ENCODE measurements at regions not wholly inside any gene's neighbourhood (a gene's known extent, or its start where the extent isn't known, plus 50 kb on each side); places are given as distances from the start of the nearest gene placed in this dataset.

DNA sequence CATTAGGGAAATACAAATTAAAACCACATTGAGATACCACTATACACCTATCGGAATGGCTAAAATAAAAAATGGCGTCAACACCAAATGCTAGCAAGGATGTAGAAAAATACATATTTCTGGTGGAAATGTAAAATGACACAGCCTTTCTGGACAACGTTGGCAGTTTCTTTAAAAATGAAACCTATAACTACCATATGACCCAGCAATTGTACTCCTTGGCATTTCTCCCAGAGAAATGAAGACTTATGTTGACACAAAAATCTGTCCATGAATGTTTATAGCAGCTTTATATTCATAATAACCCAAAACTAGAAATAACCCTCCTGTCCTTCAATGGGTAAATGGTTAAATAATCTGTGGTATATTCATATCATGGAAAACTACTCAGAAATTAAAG lies 188.7 kb upstream of the RAD23B start:
- TF ChIP-seq POLR2A (IDR thresholded peaks at IDR 0.05) = no peak
- TF ChIP-seq, protein P1, sequence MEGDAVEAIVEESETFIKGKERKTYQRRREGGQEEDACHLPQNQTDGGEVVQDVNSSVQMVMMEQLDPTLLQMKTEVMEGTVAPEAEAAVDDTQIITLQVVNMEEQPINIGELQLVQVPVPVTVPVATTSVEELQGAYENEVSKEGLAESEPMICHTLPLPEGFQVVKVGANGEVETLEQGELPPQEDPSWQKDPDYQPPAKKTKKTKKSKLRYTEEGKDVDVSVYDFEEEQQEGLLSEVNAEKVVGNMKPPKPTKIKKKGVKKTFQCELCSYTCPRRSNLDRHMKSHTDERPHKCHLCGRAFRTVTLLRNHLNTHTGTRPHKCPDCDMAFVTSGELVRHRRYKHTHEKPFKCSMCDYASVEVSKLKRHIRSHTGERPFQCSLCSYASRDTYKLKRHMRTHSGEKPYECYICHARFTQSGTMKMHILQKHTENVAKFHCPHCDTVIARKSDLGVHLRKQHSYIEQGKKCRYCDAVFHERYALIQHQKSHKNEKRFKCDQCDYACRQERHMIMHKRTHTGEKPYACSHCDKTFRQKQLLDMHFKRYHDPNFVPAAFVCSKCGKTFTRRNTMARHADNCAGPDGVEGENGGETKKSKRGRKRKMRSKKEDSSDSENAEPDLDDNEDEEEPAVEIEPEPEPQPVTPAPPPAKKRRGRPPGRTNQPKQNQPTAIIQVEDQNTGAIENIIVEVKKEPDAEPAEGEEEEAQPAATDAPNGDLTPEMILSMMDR (IDR thresholded peaks at IDR 0.05 in 4 of 5, conservative IDR thresholded peaks at IDR 0.05 in 1 of 5) = no peak
